ENCODE measurements at regions not wholly inside any gene's neighbourhood (a gene's known extent, or its start where the extent isn't known, plus 50 kb on each side); places are given as distances from the start of the nearest gene placed in this dataset.

- TF ChIP-seq POLR2A (IDR thresholded peaks at IDR 0.05) (no peak), CTCF (IDR thresholded peaks at IDR 0.05) (no peak), EP300 (IDR thresholded peaks at IDR 0.05) (no peak)
Measured at GRCh38 chr7:118046086-118046485, 137.9 kb upstream of the LSM8 start.
